SK-N-SH (cell line): ENCODE measurements at regions not wholly inside any gene's neighbourhood (a gene's known extent, or its start where the extent isn't known, plus 50 kb on each side); places are given as distances from the start of the nearest gene placed in this dataset.
A peak's percentile ranks its signal among the peaks of the same experiment; 100 is the strongest.

Experiments
- CTCF ChIA-PET: fragments of 300-600, 350-600 bp; formaldehyde crosslinking; extraction: SDS; loops from one replicate; lab custom pipeline; 2021; lab: Yijun Ruan, JAX
- POLR2A ChIA-PET: fragments of 350-600 bp; sonication (Branson Sonifier 250); formaldehyde crosslinking; extraction: SDS; loops from one replicate; lab custom pipeline; 2020; ENCODE audit warnings: antibody characterized with exemption, inconsistent platforms; lab: Yijun Ruan, JAX
- DNase-seq: peaks from one replicate; pipeline ENCODE4 v3.0.0; 2012
- H2AFZ ChIP-seq: fragments of 200-600 bp; sonication (generic); 2 replicates; pipeline ENCODE4 v1.8.1; 2016; ENCODE audit warnings: antibody characterized with exemption, mild to moderate bottlenecking, low read depth
- H3F3A ChIP-seq: fragments of 200-600 bp; sonication (generic); replicated peaks from 2 replicates; pipeline ENCODE3; 2016; ENCODE audit warnings: antibody characterized with exemption, mild to moderate bottlenecking; ENCODE audit not compliant: insufficient read depth
- H3K27ac ChIP-seq, 2 experiments: fragments of 200-500 bp in 1 of 2; fragments of 200-600 bp in 1 of 2; sonication (Bioruptor generic) in 1 of 2; sonication (generic), shearing (Covaris generic) in 1 of 2; 2 replicates each; pipeline versions ENCODE4 v1.5.1 to v1.6.1; 2014 to 2016; ENCODE audit warnings: low read depth in 2 of 2, inconsistent platforms in 1 of 2, low read length in 1 of 2, mild to moderate bottlenecking in 1 of 2, mixed read lengths in 1 of 2
- H3K27me3 ChIP-seq: fragments of 200-600 bp; sonication (generic), shearing (Covaris generic); 2 replicates; pipeline ENCODE4 v1.6.1; 2016; ENCODE audit warnings: mixed run types; ENCODE audit not compliant: insufficient read depth
- H3K36me3 ChIP-seq, 2 experiments: fragments of 200-500 bp in 1 of 2; fragments of 200-600 bp in 1 of 2; sonication (Bioruptor generic) in 1 of 2; sonication (generic) in 1 of 2; replicated peaks in 1 of 2; 2 replicates each; pipeline versions ENCODE3 to v1.5.1; 2014 to 2016; ENCODE audit warnings: low read length in 1 of 2, mild to moderate bottlenecking in 1 of 2; ENCODE audit not compliant: insufficient read depth in 2 of 2, control insufficient read depth in 1 of 2
- H3K4me1 ChIP-seq, 2 experiments: fragments of 200-500 bp in 1 of 2; fragments of 200-600 bp in 1 of 2; sonication (Bioruptor generic) in 1 of 2; sonication (generic), shearing (Covaris generic) in 1 of 2; 2 replicates each; pipeline versions ENCODE4 v1.5.1 to v1.6.1; 2014 to 2016; ENCODE audit warnings: low read depth in 1 of 2, low read length in 1 of 2, mixed run types in 1 of 2; ENCODE audit not compliant: insufficient read depth in 2 of 2, control insufficient read depth in 1 of 2
- H3K4me2 ChIP-seq: fragments of 200-600 bp; sonication (generic), shearing (Covaris generic); 2 replicates; pipeline ENCODE4 v1.6.1; 2017; ENCODE audit warnings: mixed run types
- H3K4me3 ChIP-seq, 2 experiments: fragments of 200-500 bp in 1 of 2; fragments of 200-600 bp in 1 of 2; sonication (Bioruptor generic) in 1 of 2; sonication (generic), shearing (Covaris generic) in 1 of 2; 2 replicates each; pipeline versions ENCODE4 v1.5.1 to v1.8.1; 2014 to 2016; ENCODE audit warnings: low read depth in 2 of 2, inconsistent platforms in 1 of 2, low read length in 1 of 2, mild to moderate bottlenecking in 1 of 2, mixed read lengths in 1 of 2, moderate library complexity in 1 of 2
- H3K79me2 ChIP-seq: fragments of 200-600 bp; sonication (generic); 2 replicates; pipeline ENCODE4 v1.8.1; 2017; ENCODE audit warnings: mild to moderate bottlenecking; ENCODE audit not compliant: insufficient read depth
- H3K9ac ChIP-seq: fragments of 200-600 bp; sonication (generic); 2 replicates; pipeline ENCODE4 v1.6.1; 2017; ENCODE audit warnings: mixed run types
- H3K9me2 ChIP-seq: fragments of 200-600 bp; sonication (generic); 2 replicates; pipeline ENCODE4 v1.6.1; 2017; ENCODE audit warnings: mixed run types
- H3K9me3 ChIP-seq: fragments of 200-600 bp; sonication (generic); 2 replicates; pipeline ENCODE4 v1.6.1; 2017; ENCODE audit warnings: mixed run types, mild to moderate bottlenecking, moderate library complexity
- H4K20me1 ChIP-seq: fragments of 200-600 bp; sonication (generic); 2 replicates; pipeline ENCODE4 v1.6.1; 2017; ENCODE audit warnings: mild to moderate bottlenecking, mixed run types; ENCODE audit not compliant: insufficient read depth
- EP300 ChIP-seq, 2 experiments: IDR thresholded peaks; 2 replicates each; pipeline versions ENCODE4 v1.4.0 to v1.6.1; 2012; ENCODE audit warnings: borderline replicate concordance in 1 of 2, low read depth in 1 of 2, low read length in 1 of 2
- GABPA ChIP-seq: IDR thresholded peaks from 2 replicates; pipeline ENCODE4 v1.4.0; 2012; ENCODE audit warnings: low read depth, mild to moderate bottlenecking
- JUND ChIP-seq: IDR thresholded peaks from 2 replicates; pipeline ENCODE4 v1.4.0; 2012
- MAX ChIP-seq: IDR thresholded peaks from 2 replicates; pipeline ENCODE4 v1.4.0; 2012; ENCODE audit warnings: low read depth
- MEF2A ChIP-seq: IDR thresholded peaks from 2 replicates; pipeline ENCODE4 v1.4.0; 2012; ENCODE audit warnings: low read depth, borderline replicate concordance
- NRF1 ChIP-seq: IDR thresholded peaks from 2 replicates; pipeline ENCODE4 v1.6.1; 2012; ENCODE audit warnings: low read depth, mild to moderate bottlenecking, low read length
- PBX3 ChIP-seq: IDR thresholded peaks from 2 replicates; pipeline ENCODE4; 2012
- RAD21 ChIP-seq: IDR thresholded peaks from 2 replicates; pipeline ENCODE4 v1.6.1; 2012; ENCODE audit warnings: mild to moderate bottlenecking, low read length
- REST ChIP-seq: IDR thresholded peaks from 2 replicates; pipeline ENCODE4 v1.6.1; 2012; ENCODE audit warnings: mild to moderate bottlenecking, low read depth, low read length, moderate library complexity
- RFX5 ChIP-seq: IDR thresholded peaks from 2 replicates; pipeline ENCODE4 v1.6.1; 2012; ENCODE audit warnings: mild to moderate bottlenecking, improper control_type of control experiment, low read length
- SIN3A ChIP-seq: IDR thresholded peaks from 2 replicates; pipeline ENCODE4 v1.6.1; 2012; ENCODE audit warnings: low read depth, mild to moderate bottlenecking, low read length, moderate library complexity, borderline replicate concordance
- TCF12 ChIP-seq: IDR thresholded peaks from 2 replicates; pipeline ENCODE4 v1.4.0; 2012
- USF2 ChIP-seq: fragments of 150-350 bp; IDR thresholded peaks from 2 replicates; pipeline ENCODE4 v1.6.1; 2017; ENCODE audit warnings: antibody characterized with exemption, low read length, low read depth, borderline replicate concordance
- YY1 ChIP-seq: IDR thresholded peaks from 2 replicates; pipeline ENCODE4 v1.4.0; 2012; ENCODE audit warnings: low read depth, mild to moderate bottlenecking
- WGBS: methylation state at CpG from one replicate; pipeline ENCODE4 v1.1.6; 2017; ENCODE audit warnings: low lambda C conversion rate; 5-methylcytosine and 5-hydroxymethylcytosine counted together

GRCh38 chr12:125860672-125861288 lies 795.5 kb downstream of the AACS start:
- CTCF ChIA-PET = no interaction called here
- WGBS = 26% methylated on average over 16 of the region's 17 CpGs
- peak; percentile 3 for DNase-seq
- H3K9me2 ChIP-seq = no peaks in the 10 kb centered on the region
- H3K27me3 ChIP-seq = no peaks in the 10 kb centered on the region
- no peaks in the 10 kb centered on the region for H3K79me2 ChIP-seq
- no peaks in the 10 kb centered on the region for H3K4me1 ChIP-seq
- H3K4me2 ChIP-seq = no peak overlapping the region
- no peak overlapping the region for H3K9ac ChIP-seq
- H3K4me3 ChIP-seq = no peak overlapping the region
- H3K9me3 ChIP-seq = no peaks in the 10 kb centered on the region
- H2AFZ ChIP-seq = no peak overlapping the region
- H3K36me3 ChIP-seq = no peaks in the 10 kb centered on the region
- TF ChIP-seq REST = no peak
- TF ChIP-seq EP300 (IDR thresholded peaks at IDR 0.05; ENCODE audit: borderline replicate concordance in 1 of 2, low read depth in 1 of 2, low read length in 1 of 2) = no peak
- no peak for TF ChIP-seq MAX
- TF ChIP-seq MEF2A = no peak
- TF ChIP-seq NRF1 = no peak
- TF ChIP-seq SIN3A = no peak
- TF ChIP-seq PBX3 = no peak
- TF ChIP-seq TCF12 = no peak
- no peak for TF ChIP-seq YY1
- TF ChIP-seq GABPA = no peak
- TF ChIP-seq RFX5 = no peak
- no peak for TF ChIP-seq RAD21
- TF ChIP-seq USF2 = no peak
- TF ChIP-seq JUND = no peak
- TF ChIP-seq, all 33 proteins: peak for 0
- H3F3A ChIP-seq = no peaks in the 10 kb centered on the region
- no peaks in the 10 kb centered on the region for H4K20me1 ChIP-seq
- POLR2A ChIA-PET = interaction anchor here (0.6 kb wide), 1 partner anchor 13 kb away, joined by 3 read pairs; no protein-coding TSS in a partner anchor
- H3K27ac ChIP-seq = no peak overlapping the region
